H9 (cell line): ENCODE measurements at regions not wholly inside any gene's neighbourhood (a gene's known extent, or its start where the extent isn't known, plus 50 kb on each side); places are given as distances from the start of the nearest gene placed in this dataset.

Experiments
- DNase-seq: peaks from one replicate; pipeline ENCODE4 v3.0.0-alpha.2; 2017
- H2AFZ ChIP-seq: one replicate; pipeline ENCODE4 v1.6.1; 2013; ENCODE audit warnings: mild to moderate bottlenecking, low read length, control low read depth, moderate library complexity
- H2AK5ac ChIP-seq: 2 replicates; pipeline ENCODE4 v1.6.1; 2013; ENCODE audit warnings: low read length, control low read depth, mixed read lengths; ENCODE audit not compliant: insufficient read length
- H2BK120ac ChIP-seq: one replicate; pipeline ENCODE4 v1.6.1; 2013; ENCODE audit warnings: low read depth, mild to moderate bottlenecking, low read length, control low read depth, inconsistent platforms; ENCODE audit not compliant: poor library complexity, severe bottlenecking
- H2BK12ac ChIP-seq: 2 replicates; pipeline ENCODE4 v1.6.1; 2013; ENCODE audit warnings: low read length, control low read depth, mixed read lengths, low read depth; ENCODE audit not compliant: insufficient read length
- H2BK15ac ChIP-seq: 2 replicates; pipeline ENCODE4 v1.6.1; 2013; ENCODE audit warnings: low read depth, low read length, control low read depth
- H2BK20ac ChIP-seq: one replicate; pipeline ENCODE4 v1.6.1; 2013; ENCODE audit warnings: low read depth, mild to moderate bottlenecking, low read length, control low read depth, inconsistent platforms; ENCODE audit not compliant: poor library complexity, severe bottlenecking
- H2BK5ac ChIP-seq: 2 replicates; pipeline ENCODE4 v1.6.1; 2013; ENCODE audit warnings: low read length, control low read depth, mixed read lengths; ENCODE audit not compliant: insufficient read length
- H3K14ac ChIP-seq: 2 replicates; pipeline ENCODE4 v1.6.1; 2013; ENCODE audit warnings: low read length, control low read depth; ENCODE audit not compliant: insufficient read depth
- H3K18ac ChIP-seq: 2 replicates; pipeline ENCODE4 v1.6.1; 2013; ENCODE audit warnings: low read depth, mild to moderate bottlenecking, mixed read lengths, low read length, control low read depth; ENCODE audit not compliant: insufficient read length
- H3K23ac ChIP-seq: 2 replicates; pipeline ENCODE4 v1.6.1; 2013; ENCODE audit warnings: low read length, control low read depth, mixed read lengths, low read depth; ENCODE audit not compliant: insufficient read length
- H3K23me2 ChIP-seq: 2 replicates; pipeline ENCODE4 v1.6.1; 2013; ENCODE audit warnings: low read depth, mild to moderate bottlenecking, mixed read lengths, low read length, control low read depth; ENCODE audit not compliant: insufficient read length, poor library complexity, severe bottlenecking
- H3K27ac ChIP-seq: 2 replicates; pipeline ENCODE4 v1.5.1; 2013; ENCODE audit warnings: low read length, control low read depth, mixed read lengths, low read depth; ENCODE audit not compliant: insufficient read length
- H3K27me3 ChIP-seq: 2 replicates; pipeline ENCODE4 v1.6.1; 2013; ENCODE audit warnings: low read length, control low read depth, inconsistent platforms; ENCODE audit not compliant: insufficient read depth
- H3K4ac ChIP-seq: 2 replicates; pipeline ENCODE4 v1.6.1; 2013; ENCODE audit warnings: low read depth, mild to moderate bottlenecking, control low read depth, inconsistent platforms, low read length, moderate library complexity
- H3K4me1 ChIP-seq: 2 replicates; pipeline ENCODE4 v1.6.1; 2013; ENCODE audit warnings: low read length, control low read depth, inconsistent platforms; ENCODE audit not compliant: insufficient read depth
- H3K4me2 ChIP-seq: 2 replicates; pipeline ENCODE4 v1.6.1; 2013; ENCODE audit warnings: low read length, control low read depth, mixed read lengths; ENCODE audit not compliant: insufficient read length, insufficient read depth
- H3K56ac ChIP-seq: 2 replicates; pipeline ENCODE4 v1.6.1; 2013; ENCODE audit warnings: low read depth, mild to moderate bottlenecking, mixed read lengths, low read length, control low read depth; ENCODE audit not compliant: insufficient read length
- H3K79me1 ChIP-seq: 2 replicates; pipeline ENCODE4 v1.6.1; 2013; ENCODE audit warnings: low read depth, mild to moderate bottlenecking, moderate library complexity, low read length, control low read depth, inconsistent platforms; ENCODE audit not compliant: insufficient read depth, poor library complexity, severe bottlenecking
- H3K79me2 ChIP-seq: 2 replicates; pipeline ENCODE4 v1.6.1; 2013; ENCODE audit warnings: low read length, control low read depth, inconsistent platforms; ENCODE audit not compliant: insufficient read depth
- H3K9ac ChIP-seq: 2 replicates; pipeline ENCODE4 v1.6.1; 2013; ENCODE audit warnings: low read length, control low read depth, mixed read lengths; ENCODE audit not compliant: insufficient read length; ENCODE audit errors: extremely low read depth
- H3K9me3 ChIP-seq: one replicate; pipeline ENCODE4 v1.6.1; 2013; ENCODE audit warnings: low read depth, low read length, inconsistent platforms; ENCODE audit not compliant: control insufficient read depth
- H3T11ph ChIP-seq: one replicate; pipeline ENCODE4 v1.6.1; 2013; ENCODE audit warnings: mild to moderate bottlenecking, low read length, control low read depth, inconsistent platforms
- H4K20me1 ChIP-seq: one replicate; pipeline ENCODE4 v1.6.1; 2013; ENCODE audit not compliant: control insufficient read depth, insufficient read length, insufficient read depth
- H4K5ac ChIP-seq: 2 replicates; pipeline ENCODE4 v1.6.1; 2013; ENCODE audit warnings: low read depth, mild to moderate bottlenecking, mixed read lengths, low read length, control low read depth; ENCODE audit not compliant: insufficient read length
- H4K8ac ChIP-seq: replicated peaks from 2 replicates; pipeline ENCODE4 v1.6.1; 2013; ENCODE audit warnings: low read length, control low read depth, mixed read lengths, low read depth; ENCODE audit not compliant: insufficient read length
- H4K91ac ChIP-seq: 2 replicates; pipeline ENCODE4 v1.6.1; 2013; ENCODE audit warnings: low read depth, mild to moderate bottlenecking, moderate library complexity, mixed read lengths, low read length, control low read depth; ENCODE audit not compliant: insufficient read length
- H3K27ac Mint-ChIP-seq, 3 experiments: 2 replicates in 2 of 3; 3 replicates in 1 of 3; pipeline ENCODE4 v1.8.0; 2020 to 2021; ENCODE audit warnings: mixed read lengths in 3 of 3, mild to moderate bottlenecking in 1 of 3, moderate library complexity in 1 of 3
- H3K27me3 Mint-ChIP-seq: 2 replicates; pipeline ENCODE4 v1.8.0; 2021; ENCODE audit warnings: low read depth, mild to moderate bottlenecking, moderate library complexity, mixed read lengths
- H3K36me3 Mint-ChIP-seq, 3 experiments: 2 replicates in 2 of 3; 3 replicates in 1 of 3; pipeline ENCODE4 v1.8.0; 2020 to 2021; ENCODE audit warnings: low read depth in 3 of 3, mixed read lengths in 3 of 3; ENCODE audit not compliant: insufficient read depth in 1 of 3
- H3K4me1 Mint-ChIP-seq, 2 experiments: 2 replicates each; pipeline ENCODE4 v1.8.0; 2020; ENCODE audit warnings: mixed read lengths in 2 of 2
- H3K4me3 Mint-ChIP-seq, 2 experiments: 2 replicates in 1 of 2; 3 replicates in 1 of 2; pipeline ENCODE4 v1.8.0; 2020 to 2021; ENCODE audit warnings: mild to moderate bottlenecking in 2 of 2, mixed read lengths in 2 of 2, moderate library complexity in 1 of 2
- H3K9me3 Mint-ChIP-seq, 2 experiments: 2 replicates in 1 of 2; 3 replicates in 1 of 2; pipeline ENCODE4 v1.8.0; 2020; ENCODE audit warnings: mild to moderate bottlenecking in 2 of 2, mixed read lengths in 2 of 2, moderate library complexity in 1 of 2
- CTCF ChIP-seq: fragments of 200-600 bp; sonication (generic); conservative IDR thresholded peaks from 3 replicates; pipeline ENCODE4 v1.8.0; 2021; ENCODE audit warnings: antibody characterized with exemption, mild to moderate bottlenecking
- WGBS: extraction: QIAGEN DNeasy Blood & Tissue Kit; methylation state at CpG from one replicate; pipeline ENCODE4 v1.1.7; 2013; ENCODE audit warnings: missing lambda C conversion rate, low lambda C conversion rate, mixed read lengths; ENCODE audit not compliant: insufficient read length; ENCODE audit errors: extremely low coverage; 5-methylcytosine and 5-hydroxymethylcytosine counted together

GRCh38 chr11:71171576-71171975 is 80.8 kb downstream of the SHANK2 start:
- Histone ChIP-seq H3K27me3 (no peaks in the 10 kb centered on the region), H4K8ac (no peak overlapping the region), H3K4ac (no peak overlapping the region), H3K14ac (no peak overlapping the region), H3K23me2 (no peaks in the 10 kb centered on the region), H3K56ac (no peak overlapping the region), H2BK120ac (no peak overlapping the region), H3K18ac (no peak overlapping the region), H3K4me2 (no peak overlapping the region), H2BK5ac (no peak overlapping the region), H2AK5ac (no peak overlapping the region), H3K4me1 (peaks cover 8% of the 10 kb centered on the region), H4K5ac (no peak overlapping the region), H2BK12ac (no peak overlapping the region), H2BK15ac (no peak overlapping the region), H2AFZ (no peak overlapping the region), H4K20me1 (no peaks in the 10 kb centered on the region), H3K27ac (no peak overlapping the region), H3T11ph (no peak overlapping the region), H2BK20ac (no peak overlapping the region), H3K79me2 (no peaks in the 10 kb centered on the region; the same call in 1 of the 2 replicates), H3K23ac (no peak overlapping the region), H3K9me3 (peaks cover 7% of the 10 kb centered on the region), H4K91ac (no peak overlapping the region), H3K79me1 (no peaks in the 10 kb centered on the region), H3K9ac (no peak overlapping the region)
- DNase-seq: no peak
- WGBS: no CpG with 5 or more reads among the region's 11 CpGs
- no peaks in the 10 kb centered on the region; the same call in 1 of the 2 replicates for H3K27me3 Mint-ChIP-seq
- H3K9me3 Mint-ChIP-seq: peaks cover 10 to 14% of the 10 kb centered on the region in 2 experiments
- no peak overlapping the region for H3K4me3 Mint-ChIP-seq
- no peak for TF ChIP-seq CTCF
- peaks cover 15 to 20% of the 10 kb centered on the region in 2 experiments for H3K4me1 Mint-ChIP-seq
- peaks cover 11 to 16% (median 13%) of the 10 kb centered on the region in 3 experiments for H3K36me3 Mint-ChIP-seq
- H3K27ac Mint-ChIP-seq: no peak overlapping the region
